ENCODE measurements at regions not wholly inside any gene's neighbourhood (a gene's known extent, or its start where the extent isn't known, plus 50 kb on each side); places are given as distances from the start of the nearest gene placed in this dataset.
"Not testable (repeated sequence)": the region's sequence is repeated elsewhere in the genome, so short reads cannot be mapped to it uniquely, and the experiment has no call there.

DNA sequence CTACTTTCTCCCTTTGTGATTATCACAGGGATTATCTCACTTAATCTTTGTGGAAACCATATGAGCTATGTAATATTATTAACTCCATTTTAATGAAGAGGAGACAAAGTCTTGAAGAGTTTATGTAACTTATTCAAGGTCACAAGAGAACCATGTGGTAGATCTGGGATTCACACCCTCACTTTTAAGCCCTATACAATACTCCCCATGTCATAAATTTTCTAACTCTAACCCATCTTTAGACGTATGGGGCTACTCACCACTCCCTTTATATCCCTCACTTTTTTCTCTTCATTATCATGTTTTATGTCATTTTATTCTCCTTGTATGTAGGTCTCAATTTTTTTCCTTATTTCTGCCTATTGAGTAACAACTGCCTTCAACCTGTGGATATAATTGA, 126.4 kb upstream of the AHI1 start:
- no peak for DNase-seq
- no peak overlapping the region for H3K27ac ChIP-seq
- H3K4me3 ChIP-seq: no peak overlapping the region
- intact Hi-C loops (cut with DNase I; ENCODE audit: low total_unique reads): no loop called here
- TF ChIP-seq, protein P1, sequence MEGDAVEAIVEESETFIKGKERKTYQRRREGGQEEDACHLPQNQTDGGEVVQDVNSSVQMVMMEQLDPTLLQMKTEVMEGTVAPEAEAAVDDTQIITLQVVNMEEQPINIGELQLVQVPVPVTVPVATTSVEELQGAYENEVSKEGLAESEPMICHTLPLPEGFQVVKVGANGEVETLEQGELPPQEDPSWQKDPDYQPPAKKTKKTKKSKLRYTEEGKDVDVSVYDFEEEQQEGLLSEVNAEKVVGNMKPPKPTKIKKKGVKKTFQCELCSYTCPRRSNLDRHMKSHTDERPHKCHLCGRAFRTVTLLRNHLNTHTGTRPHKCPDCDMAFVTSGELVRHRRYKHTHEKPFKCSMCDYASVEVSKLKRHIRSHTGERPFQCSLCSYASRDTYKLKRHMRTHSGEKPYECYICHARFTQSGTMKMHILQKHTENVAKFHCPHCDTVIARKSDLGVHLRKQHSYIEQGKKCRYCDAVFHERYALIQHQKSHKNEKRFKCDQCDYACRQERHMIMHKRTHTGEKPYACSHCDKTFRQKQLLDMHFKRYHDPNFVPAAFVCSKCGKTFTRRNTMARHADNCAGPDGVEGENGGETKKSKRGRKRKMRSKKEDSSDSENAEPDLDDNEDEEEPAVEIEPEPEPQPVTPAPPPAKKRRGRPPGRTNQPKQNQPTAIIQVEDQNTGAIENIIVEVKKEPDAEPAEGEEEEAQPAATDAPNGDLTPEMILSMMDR (IDR thresholded peaks at IDR 0.05): no peak
- no peaks in the 10 kb centered on the region for H3K36me3 ChIP-seq
- no peaks in the 10 kb centered on the region for H3K9me3 ChIP-seq
- no peaks in the 10 kb centered on the region for H3K4me1 ChIP-seq
- no peaks in the 10 kb centered on the region for H3K27me3 ChIP-seq

DNA sequence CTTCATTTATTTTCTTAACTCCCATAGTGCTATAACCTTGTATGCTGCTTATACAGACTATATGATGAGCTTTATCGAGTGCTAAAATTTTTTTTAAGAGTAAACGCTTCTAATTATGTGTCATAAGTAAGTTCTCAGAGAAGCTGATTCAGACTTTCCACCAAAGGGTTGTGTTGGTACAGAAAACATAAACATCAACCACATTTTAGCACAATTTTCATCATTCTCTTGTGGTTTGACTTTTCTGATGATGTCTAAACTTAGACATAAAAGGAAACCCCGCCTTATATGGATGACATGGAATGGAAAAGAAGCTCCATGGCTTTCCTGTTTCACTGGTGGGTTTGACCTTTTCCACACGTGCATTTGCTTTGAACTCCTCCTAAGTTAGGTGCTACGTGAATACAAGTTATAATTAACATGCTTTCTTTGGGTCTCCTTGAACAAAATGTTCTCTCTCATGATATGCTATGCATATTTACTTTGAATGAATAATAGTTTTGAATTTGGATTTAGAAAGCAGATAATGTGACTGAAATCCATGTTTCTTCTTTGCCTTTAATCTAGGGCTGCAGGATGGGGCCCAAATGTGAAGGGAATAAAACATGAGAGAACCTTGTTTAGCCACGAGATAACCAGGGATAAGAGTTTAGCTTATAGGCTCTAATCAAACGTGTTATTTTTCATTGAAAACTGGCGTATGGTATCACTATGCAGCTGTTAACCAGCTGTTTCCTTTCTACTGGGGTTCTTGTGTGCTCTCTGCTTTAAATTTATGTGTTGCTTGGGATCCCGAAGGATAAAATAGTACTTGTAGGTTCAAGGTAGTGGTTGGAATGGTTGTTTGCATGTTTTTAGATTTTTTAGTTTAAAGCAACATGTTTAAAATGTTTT, 127.1 kb upstream of the AHI1 start:
- intact Hi-C loops (cut with DNase I; ENCODE audit: low total_unique reads): no loop called here
- H3K4me1 ChIP-seq: no peaks in the 10 kb centered on the region
- DNase-seq: no peak
- no peaks in the 10 kb centered on the region for H3K9me3 ChIP-seq
- no peak overlapping the region for H3K4me3 ChIP-seq
- H3K27me3 ChIP-seq: no peaks in the 10 kb centered on the region
- TF ChIP-seq, protein P1 (IDR thresholded peaks at IDR 0.05): no peak
- no peaks in the 10 kb centered on the region for H3K36me3 ChIP-seq
- no peak overlapping the region for H3K27ac ChIP-seq

DNA sequence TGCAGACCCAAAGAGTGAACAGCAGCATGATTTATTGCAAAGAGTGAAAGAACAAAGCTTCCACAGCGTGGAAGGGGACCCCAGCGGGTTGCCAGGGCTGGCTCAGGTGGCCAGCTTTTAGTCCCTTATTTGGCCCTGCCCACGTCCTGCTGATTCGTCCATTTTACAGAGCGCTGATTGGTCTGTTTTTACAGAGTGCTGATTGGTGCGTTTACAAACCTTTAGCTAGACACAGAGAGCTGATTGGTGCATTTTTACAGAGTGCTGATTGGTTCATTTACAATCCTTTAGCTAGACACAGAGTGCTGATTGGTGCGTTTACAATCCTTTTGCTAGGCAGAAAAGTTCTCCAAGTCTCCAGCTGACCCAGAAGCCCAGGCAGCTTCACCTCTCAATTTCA, 128.5 kb upstream of the AHI1 start:
- H3K9me3 ChIP-seq; H3K27me3 ChIP-seq; H3K4me3 ChIP-seq; H3K27ac ChIP-seq; intact Hi-C loops (cut with DNase I; ENCODE audit: low total_unique reads); H3K36me3 ChIP-seq; H3K4me1 ChIP-seq; DNase-seq: not testable (repeated sequence)

DNA sequence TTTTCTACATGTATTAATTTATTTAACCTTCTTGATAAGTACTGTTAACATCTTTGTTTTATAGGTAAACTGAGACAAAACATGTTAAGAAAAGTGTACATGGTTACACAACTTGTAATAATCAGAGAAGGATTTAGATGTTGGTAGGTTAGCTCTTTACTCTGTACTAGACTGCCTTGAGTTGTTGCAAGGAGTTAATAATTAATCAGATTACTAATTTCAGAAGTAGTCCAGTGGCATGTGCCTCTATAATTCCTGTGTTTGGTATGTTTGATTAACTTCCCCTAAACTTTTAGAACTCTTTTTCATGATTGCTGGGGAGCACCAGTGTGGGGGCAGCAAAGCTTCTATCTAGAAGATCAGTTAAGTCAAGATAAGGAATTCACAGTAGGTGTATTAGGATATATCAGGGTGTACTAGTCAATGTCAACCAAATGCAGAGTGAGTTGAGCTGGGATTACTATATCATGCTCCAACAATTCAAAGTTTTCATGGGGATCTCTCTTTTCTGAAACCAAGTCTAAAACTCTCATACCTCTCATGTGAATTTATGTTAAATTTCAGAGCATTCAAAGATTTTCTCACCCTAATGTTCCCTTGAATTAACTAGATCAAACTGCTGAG, 129.7 kb upstream of the AHI1 start:
- Histone ChIP-seq H3K9me3 (no peaks in the 10 kb centered on the region), H3K27me3 (no peaks in the 10 kb centered on the region), H3K4me3 (no peak overlapping the region), H3K27ac (no peak overlapping the region), H3K4me1 (no peaks in the 10 kb centered on the region), H3K36me3 (no peaks in the 10 kb centered on the region)
- DNase-seq: no peak
- TF ChIP-seq, protein P1 (IDR thresholded peaks at IDR 0.05): no peak
- intact Hi-C loops (cut with DNase I; ENCODE audit: low total_unique reads): no loop called here

DNA sequence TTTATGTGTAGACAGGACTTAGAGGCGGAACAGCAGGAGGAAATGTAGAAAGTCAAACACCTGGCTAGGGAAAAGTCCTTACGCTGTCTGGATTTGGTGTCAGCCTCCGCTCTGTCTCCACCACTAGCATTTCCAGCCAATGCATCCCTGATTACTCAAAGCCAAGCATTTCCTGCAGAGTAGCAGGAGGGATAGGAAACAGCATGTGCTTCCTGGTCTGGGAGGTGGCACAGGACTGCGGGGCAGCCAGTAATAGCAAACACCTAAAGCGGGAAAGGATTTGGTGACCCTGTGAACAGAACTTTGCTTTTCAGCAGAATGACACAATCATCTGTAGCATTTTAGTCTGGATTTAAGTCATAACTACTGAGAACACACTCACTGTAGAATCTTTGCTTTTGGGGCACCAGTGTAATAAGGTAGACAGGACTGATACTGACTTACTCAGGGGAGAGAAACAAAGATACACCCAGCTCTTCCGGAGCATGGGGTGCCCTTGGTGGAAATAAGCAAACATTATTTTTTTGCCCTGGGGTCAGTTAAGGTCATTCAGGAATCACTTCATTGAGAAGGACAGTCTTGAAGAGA, 133.3 kb upstream of the AHI1 start:
- no peak overlapping the region for H3K4me3 ChIP-seq

More for the DNA sequence above, 133.3 kb upstream of the AHI1 start:
- H3K36me3 ChIP-seq: no peaks in the 10 kb centered on the region
- no peak overlapping the region for H3K27ac ChIP-seq
- TF ChIP-seq, protein P1 (IDR thresholded peaks at IDR 0.05): no peak
- no peak for DNase-seq
- no peaks in the 10 kb centered on the region for H3K27me3 ChIP-seq
- intact Hi-C loops (cut with DNase I; ENCODE audit: low total_unique reads): no loop called here
- no peaks in the 10 kb centered on the region for H3K9me3 ChIP-seq
- no peaks in the 10 kb centered on the region for H3K4me1 ChIP-seq

All from tibial artery (tissue), 4 donors.